Gastroesophageal sphincter (tissue), 4 donors: ENCODE measurements at regions not wholly inside any gene's neighbourhood (a gene's known extent, or its start where the extent isn't known, plus 50 kb on each side); places are given as distances from the start of the nearest gene placed in this dataset.
A peak's percentile ranks its signal among the peaks of the same experiment; 100 is the strongest.

Experiments
- ATAC-seq: fragments of 150-250 bp; one replicate; pipeline ENCODE4 v1.9.1; 2016; ENCODE audit warnings: mild to moderate bottlenecking, moderate library complexity
- H3K27ac ChIP-seq, 4 donors: fragments of 200-600 bp; sonication (generic) in 3 of 4; 1 replicate in 3 of 4; 2 replicates in 1 of 4; pipeline ENCODE4 v1.5.1; 2016 to 2019
- H3K27me3 ChIP-seq: fragments of 200-600 bp; sonication (generic); one replicate; pipeline ENCODE4 v1.5.1; 2019
- H3K36me3 ChIP-seq, 2 donors: fragments of 200-600 bp; sonication (generic); one replicate each; pipeline ENCODE4 v1.5.1; 2019; ENCODE audit warnings: control low read depth in 1 of 2
- H3K4me1 ChIP-seq, 3 donors: fragments of 200-600 bp; sonication (generic); 1 replicate in 2 of 3; 2 replicates in 1 of 3; pipeline ENCODE4 v1.5.1; 2016 to 2019; ENCODE audit warnings: control low read depth in 2 of 3
- H3K4me3 ChIP-seq, 2 donors: fragments of 200-600 bp; sonication (generic); one replicate each; pipeline ENCODE4 v1.5.1; 2019; ENCODE audit warnings: mild to moderate bottlenecking in 1 of 2, moderate library complexity in 1 of 2
- H3K9me3 ChIP-seq, 3 donors: fragments of 200-600 bp; sonication (generic); one replicate each; pipeline ENCODE4 v1.5.1; 2017 to 2019; ENCODE audit warnings: control low read depth in 2 of 3
- CTCF ChIP-seq, 4 experiments: fragments of 200-600 bp in 2 of 4; fragments of 450-650 bp in 2 of 4; sonication (generic) in 1 of 4; IDR thresholded peaks; one replicate each; pipeline ENCODE4 v1.5.1; 2017 to 2019; ENCODE audit warnings: antibody characterized with exemption in 4 of 4, mild to moderate bottlenecking in 2 of 4, moderate library complexity in 2 of 4
- EP300 ChIP-seq: sonication (generic); formaldehyde crosslinking; IDR thresholded peaks from one replicate; pipeline ENCODE4 v1.6.1; 2017; ENCODE audit warnings: antibody characterized with exemption, mild to moderate bottlenecking
- POLR2A ChIP-seq, 2 donors: fragments of 450-650 bp; IDR thresholded peaks; one replicate each; pipeline ENCODE4 v1.6.1; 2017; ENCODE audit warnings: antibody characterized with exemption in 2 of 2, mild to moderate bottlenecking in 2 of 2, moderate library complexity in 1 of 2
- POLR2AphosphoS5 ChIP-seq: sonication (generic); formaldehyde crosslinking; IDR thresholded peaks from one replicate; pipeline ENCODE4 v1.6.1; 2017; ENCODE audit warnings: antibody characterized with exemption
- WGBS, 2 donors: methylation state at CpG; one replicate each; pipeline ENCODE4 v1.1.5; 2018; ENCODE audit warnings: low coverage in 1 of 2; 5-methylcytosine and 5-hydroxymethylcytosine counted together

- TF ChIP-seq POLR2A (IDR thresholded peaks at IDR 0.05), result no peak
- TF ChIP-seq EP300, result no peak
- no peak for TF ChIP-seq CTCF (IDR thresholded peaks at IDR 0.05)
- TF ChIP-seq POLR2AphosphoS5, result no peak
- Histone ChIP-seq H3K27me3 (peaks cover 5% of the 10 kb centered on the region), H3K4me1 (peaks cover 0 to 5% (median 0%) of the 10 kb centered on the region in 3 donors), H3K4me3 (no peak overlapping the region), H3K36me3 (no peaks in the 10 kb centered on the region), H3K27ac (no peak overlapping the region), H3K9me3 (peaks cover 0 to 3% (median 0%) of the 10 kb centered on the region in 3 donors)
- 67% methylated on average over 3 of the region's 3 CpGs; no CpG with 5 or more reads in 1 of the 2 donors for WGBS, 2 donors
- no peak for ATAC-seq
Measured at GRCh38 chr10:111999915-112000302, 183.7 kb downstream of the GPAM start.

- Histone ChIP-seq H3K36me3 (no peaks in the 10 kb centered on the region), H3K9me3 (no peaks in the 10 kb centered on the region), H3K4me1 (peaks cover 0 to 5% (median 0%) of the 10 kb centered on the region in 3 donors), H3K27ac (no peak overlapping the region), H3K4me3 (no peak overlapping the region), H3K27me3 (peaks cover 5% of the 10 kb centered on the region)
- peak; percentile 81 for ATAC-seq
- TF ChIP-seq POLR2AphosphoS5 (peak; percentile 29), EP300 (no peak)
- WGBS, 2 donors, result 31% methylated on average over 2 of the region's 2 CpGs; no CpG with 5 or more reads in 1 of the 2 donors
Measured at GRCh38 chr10:112000466-112000865, 183.1 kb downstream of the GPAM start.

GRCh38 chr10:112002206-112002605 is 181.4 kb downstream of the GPAM start:
- H3K27ac ChIP-seq, result no peak overlapping the region
- no peaks in the 10 kb centered on the region for H3K36me3 ChIP-seq
- no peaks in the 10 kb centered on the region for H3K9me3 ChIP-seq
- peaks cover under 1% of the 10 kb centered on the region for H3K27me3 ChIP-seq
- H3K4me3 ChIP-seq, result no peak overlapping the region
- no peak for ATAC-seq
- TF ChIP-seq EP300 (no peak), CTCF (IDR thresholded peaks at IDR 0.05) (no peak), POLR2A (IDR thresholded peaks at IDR 0.05) (no peak), POLR2AphosphoS5 (no peak)
- H3K4me1 ChIP-seq, result peaks cover 0 to 5% (median 0%) of the 10 kb centered on the region in 3 donors
- WGBS, 2 donors, result 85 to 89% methylated on average over 3 of the region's 3 CpGs

GRCh38 chr10:112004075-112004474 is 179.5 kb downstream of the GPAM start:
- Histone ChIP-seq H3K27me3 (no peaks in the 10 kb centered on the region), H3K4me1 (peaks cover 0 to 5% (median 0%) of the 10 kb centered on the region in 3 donors), H3K36me3 (no peaks in the 10 kb centered on the region), H3K27ac (no peak overlapping the region), H3K9me3 (no peaks in the 10 kb centered on the region), H3K4me3 (no peak overlapping the region)
- no peak for ATAC-seq
- 81 to 84% methylated on average over 2 to 4 of the region's 4 CpGs for WGBS, 2 donors
- no peak for TF ChIP-seq CTCF (IDR thresholded peaks at IDR 0.05)
- no peak for TF ChIP-seq POLR2AphosphoS5
- no peak for TF ChIP-seq POLR2A (IDR thresholded peaks at IDR 0.05)

- no peaks in the 10 kb centered on the region for H3K9me3 ChIP-seq
- no peak for ATAC-seq
- no peaks in the 10 kb centered on the region for H3K36me3 ChIP-seq
- TF ChIP-seq POLR2AphosphoS5, result no peak
- 46 to 50% methylated on average over 3 of the region's 3 CpGs for WGBS, 2 donors
- H3K27me3 ChIP-seq, result no peaks in the 10 kb centered on the region
- no peak overlapping the region for H3K27ac ChIP-seq
- no peak overlapping the region for H3K4me3 ChIP-seq
- H3K4me1 ChIP-seq, result peaks cover 0 to 5% (median 0%) of the 10 kb centered on the region in 3 donors
Measured at GRCh38 chr10:112005044-112005443, 178.5 kb downstream of the GPAM start.

- Histone ChIP-seq H3K4me1 (no peaks in the 10 kb centered on the region), H3K4me3 (no peak overlapping the region), H3K27ac (no peak overlapping the region), H3K27me3 (no peaks in the 10 kb centered on the region), H3K36me3 (no peaks in the 10 kb centered on the region), H3K9me3 (no peaks in the 10 kb centered on the region)
- ATAC-seq, result no peak
- TF ChIP-seq POLR2A (IDR thresholded peaks at IDR 0.05) (no peak), POLR2AphosphoS5 (no peak), EP300 (no peak), CTCF (IDR thresholded peaks at IDR 0.05) (no peak)
- 94% methylated on average over 2 of the region's 2 CpGs; no CpG with 5 or more reads in 1 of the 2 donors for WGBS, 2 donors
Measured at GRCh38 chr10:112006407-112006806, 177.2 kb downstream of the GPAM start.
